Immature natural killer cell (primary cell): ENCODE measurements at regions not wholly inside any gene's neighbourhood (a gene's known extent, or its start where the extent isn't known, plus 50 kb on each side); places are given as distances from the start of the nearest gene placed in this dataset.
"Not testable (repeated sequence)": the region's sequence is repeated elsewhere in the genome, so short reads cannot be mapped to it uniquely, and the experiment has no call there.

Source experiments
- DNase-seq, 3 donors: peaks; one replicate each; pipeline ENCODE4 v3.0.0; 2022; ENCODE audit warnings: mixed read lengths in 1 of 3
- H3K27ac Mint-ChIP-seq, 6 donors: one replicate each; pipeline ENCODE4 v1.8.0; 2020; ENCODE audit warnings: mixed read lengths in 6 of 6, mild to moderate bottlenecking in 5 of 6, inconsistent platforms in 4 of 6, moderate library complexity in 3 of 6
- H3K27me3 Mint-ChIP-seq, 3 donors: one replicate each; pipeline ENCODE4 v1.8.0; 2020 to 2021; ENCODE audit warnings: low read depth in 3 of 3, mild to moderate bottlenecking in 3 of 3, mixed read lengths in 3 of 3, moderate library complexity in 3 of 3, inconsistent platforms in 1 of 3
- H3K36me3 Mint-ChIP-seq, 3 donors: one replicate each; pipeline ENCODE4 v1.8.0; 2020; ENCODE audit warnings: mixed read lengths in 3 of 3, inconsistent platforms in 2 of 3, mild to moderate bottlenecking in 2 of 3
- H3K4me1 Mint-ChIP-seq, 2 donors: one replicate each; pipeline ENCODE4 v1.8.0; 2020; ENCODE audit warnings: inconsistent platforms in 2 of 2, mild to moderate bottlenecking in 2 of 2, mixed read lengths in 2 of 2, moderate library complexity in 1 of 2
- H3K4me3 Mint-ChIP-seq, 5 donors: one replicate each; pipeline ENCODE4 v1.8.0; 2020; ENCODE audit warnings: mild to moderate bottlenecking in 5 of 5, mixed read lengths in 5 of 5, inconsistent platforms in 3 of 5, moderate library complexity in 3 of 5
- H3K9me3 Mint-ChIP-seq, 6 donors: one replicate each; pipeline ENCODE4 v1.8.0; 2020; ENCODE audit warnings: mild to moderate bottlenecking in 6 of 6, mixed read lengths in 6 of 6, inconsistent platforms in 4 of 6, moderate library complexity in 3 of 6

- Mint-ChIP-seq H3K4me1 (no peaks in the 10 kb centered on the region), H3K27ac (no peak overlapping the region), H3K36me3 (no peaks in the 10 kb centered on the region), H3K4me3 (no peak overlapping the region), H3K9me3 (peaks cover 0 to 17% (median 4%) of the 10 kb centered on the region in 6 donors), H3K27me3 (peaks cover 3 to 6% (median 4%) of the 10 kb centered on the region in 3 donors)
- no peak for DNase-seq
Measured at GRCh38 chr16:17917316-17918019, 419.1 kb downstream of the NPIPA8 start.

GRCh38 chr16:17915791-17916190 is 420.7 kb downstream of the NPIPA8 start:
- DNase-seq = no peak
- Mint-ChIP-seq H3K36me3 (no peaks in the 10 kb centered on the region), H3K27me3 (peaks cover 3 to 9% (median 4%) of the 10 kb centered on the region in 3 donors), H3K27ac (no peak overlapping the region), H3K4me1 (no peaks in the 10 kb centered on the region), H3K9me3 (peaks cover 0 to 17% (median 5%) of the 10 kb centered on the region in 6 donors), H3K4me3 (no peak overlapping the region)

- Mint-ChIP-seq H3K4me3 (no peak overlapping the region), H3K4me1 (no peaks in the 10 kb centered on the region), H3K27me3 (peaks cover 3 to 5% (median 4%) of the 10 kb centered on the region in 3 donors), H3K27ac (no peak overlapping the region), H3K9me3 (peaks cover 0 to 17% (median 7%) of the 10 kb centered on the region in 6 donors), H3K36me3 (no peaks in the 10 kb centered on the region)
- no peak for DNase-seq
Measured at GRCh38 chr16:17914168-17914567, 422.4 kb downstream of the NPIPA8 start.

- not testable (repeated sequence) for H3K4me3 Mint-ChIP-seq, H3K27ac Mint-ChIP-seq, H3K27me3 Mint-ChIP-seq, H3K36me3 Mint-ChIP-seq, DNase-seq, H3K4me1 Mint-ChIP-seq
- peaks cover 0 to 17% (median 9%) of the 10 kb centered on the region in 6 donors for H3K9me3 Mint-ChIP-seq
Measured at GRCh38 chr16:17911578-17911977, 425.0 kb downstream of the NPIPA8 start.

GRCh38 chr16:17906626-17907025 is 429.9 kb downstream of the NPIPA8 start:
- not testable (repeated sequence) for H3K27ac Mint-ChIP-seq, H3K4me3 Mint-ChIP-seq, H3K4me1 Mint-ChIP-seq, H3K36me3 Mint-ChIP-seq, DNase-seq
- Mint-ChIP-seq H3K9me3 (peaks cover 0 to 11% (median 1%) of the 10 kb centered on the region in 6 donors), H3K27me3 (peaks cover 0 to 12% (median 2%) of the 10 kb centered on the region in 3 donors)

GRCh38 chr16:17901309-17901708 is 430.5 kb upstream of the XYLT1 start:
- peaks cover 2 to 5% (median 4%) of the 10 kb centered on the region in 3 donors for H3K27me3 Mint-ChIP-seq
- peaks cover 0 to 7% (median under 1%) of the 10 kb centered on the region in 6 donors for H3K9me3 Mint-ChIP-seq
- H3K36me3 Mint-ChIP-seq = no peaks in the 10 kb centered on the region
- H3K4me3 Mint-ChIP-seq = no peak overlapping the region
- no peak overlapping the region for H3K27ac Mint-ChIP-seq
- DNase-seq = no peak
- no peaks in the 10 kb centered on the region for H3K4me1 Mint-ChIP-seq

- Mint-ChIP-seq H3K27me3 (peaks cover 0 to 5% (median 0%) of the 10 kb centered on the region in 3 donors), H3K9me3 (no peaks in the 10 kb centered on the region), H3K4me1 (no peaks in the 10 kb centered on the region), H3K27ac (no peak overlapping the region), H3K36me3 (no peaks in the 10 kb centered on the region), H3K4me3 (no peak overlapping the region)
- no peak for DNase-seq
Measured at GRCh38 chr16:17899141-17899540, 428.4 kb upstream of the XYLT1 start.

GRCh38 chr16:17887963-17888362 is 417.2 kb upstream of the XYLT1 start:
- DNase-seq = no peak
- H3K4me1 Mint-ChIP-seq = no peaks in the 10 kb centered on the region
- H3K4me3 Mint-ChIP-seq = no peak overlapping the region
- peaks cover 3 to 7% (median 5%) of the 10 kb centered on the region in 3 donors for H3K27me3 Mint-ChIP-seq
- H3K27ac Mint-ChIP-seq = no peak overlapping the region
- no peaks in the 10 kb centered on the region for H3K9me3 Mint-ChIP-seq
- no peaks in the 10 kb centered on the region for H3K36me3 Mint-ChIP-seq

GRCh38 chr16:17885659-17886207 is 415.0 kb upstream of the XYLT1 start:
- no peaks in the 10 kb centered on the region for H3K36me3 Mint-ChIP-seq
- no peak overlapping the region for H3K4me3 Mint-ChIP-seq
- no peaks in the 10 kb centered on the region for H3K9me3 Mint-ChIP-seq
- DNase-seq = no peak
- no peak overlapping the region for H3K27ac Mint-ChIP-seq
- H3K4me1 Mint-ChIP-seq = no peaks in the 10 kb centered on the region
- peaks cover 4 to 9% (median 5%) of the 10 kb centered on the region in 3 donors for H3K27me3 Mint-ChIP-seq

GRCh38 chr16:17877821-17878360 is 407.1 kb upstream of the XYLT1 start:
- peaks cover 4 to 13% (median 9%) of the 10 kb centered on the region in 3 donors for H3K27me3 Mint-ChIP-seq
- no peak overlapping the region for H3K4me3 Mint-ChIP-seq
- no peaks in the 10 kb centered on the region for H3K9me3 Mint-ChIP-seq
- H3K4me1 Mint-ChIP-seq = no peaks in the 10 kb centered on the region
- H3K36me3 Mint-ChIP-seq = no peaks in the 10 kb centered on the region
- H3K27ac Mint-ChIP-seq = no peak overlapping the region
- DNase-seq = no peak

- Mint-ChIP-seq H3K36me3 (no peaks in the 10 kb centered on the region), H3K27me3 (peaks cover 0 to 5% (median 5%) of the 10 kb centered on the region in 3 donors), H3K9me3 (no peaks in the 10 kb centered on the region), H3K4me1 (no peaks in the 10 kb centered on the region), H3K4me3 (no peak overlapping the region), H3K27ac (no peak overlapping the region)
- no peak for DNase-seq
Measured at GRCh38 chr16:17866996-17867395, 396.2 kb upstream of the XYLT1 start.

GRCh38 chr16:17861981-17862479 is 391.3 kb upstream of the XYLT1 start:
- Mint-ChIP-seq H3K4me1 (no peaks in the 10 kb centered on the region), H3K4me3 (no peak overlapping the region), H3K27me3 (peaks cover 2 to 20% (median 3%) of the 10 kb centered on the region in 3 donors), H3K27ac (no peak overlapping the region), H3K9me3 (no peaks in the 10 kb centered on the region), H3K36me3 (no peaks in the 10 kb centered on the region)
- no peak for DNase-seq

GRCh38 chr16:17858061-17858460 is 387.3 kb upstream of the XYLT1 start:
- Mint-ChIP-seq H3K4me1 (no peaks in the 10 kb centered on the region), H3K9me3 (peaks cover 0 to 2% (median 0%) of the 10 kb centered on the region in 6 donors), H3K36me3 (peaks cover 0 to 4% (median 0%) of the 10 kb centered on the region in 3 donors), H3K4me3 (no peak overlapping the region), H3K27me3 (peaks cover 0 to 20% (median 2%) of the 10 kb centered on the region in 3 donors), H3K27ac (no peak overlapping the region)
- DNase-seq = no peak

- Mint-ChIP-seq H3K27ac (no peak overlapping the region), H3K36me3 (peaks cover 0 to 4% (median 0%) of the 10 kb centered on the region in 3 donors), H3K9me3 (peaks cover 0 to 2% (median 0%) of the 10 kb centered on the region in 6 donors), H3K4me3 (no peak overlapping the region), H3K4me1 (no peaks in the 10 kb centered on the region), H3K27me3 (peaks cover 0 to 6% (median 1%) of the 10 kb centered on the region in 3 donors)
- no peak for DNase-seq
Measured at GRCh38 chr16:17853958-17854357, 383.2 kb upstream of the XYLT1 start.
